B cell (primary cell): ENCODE measurements at regions not wholly inside any gene's neighbourhood (a gene's known extent, or its start where the extent isn't known, plus 50 kb on each side); places are given as distances from the start of the nearest gene placed in this dataset.

Experiments
- EZH2 ChIP-seq: IDR thresholded peaks from 2 replicates; pipeline ENCODE4 v1.6.1; 2012; ENCODE audit warnings: borderline replicate concordance, low read depth, mild to moderate bottlenecking, moderate library complexity, low read length; ENCODE audit not compliant: insufficient read depth, poor library complexity, severe bottlenecking
- TF ChIP-seq, protein P1 (sequence below): fragments of 200-600 bp; IDR thresholded peaks from one replicate; pipeline ENCODE4 v1.8.0; 2022; ENCODE audit warnings: antibody characterized with exemption, mild to moderate bottlenecking

DNA sequence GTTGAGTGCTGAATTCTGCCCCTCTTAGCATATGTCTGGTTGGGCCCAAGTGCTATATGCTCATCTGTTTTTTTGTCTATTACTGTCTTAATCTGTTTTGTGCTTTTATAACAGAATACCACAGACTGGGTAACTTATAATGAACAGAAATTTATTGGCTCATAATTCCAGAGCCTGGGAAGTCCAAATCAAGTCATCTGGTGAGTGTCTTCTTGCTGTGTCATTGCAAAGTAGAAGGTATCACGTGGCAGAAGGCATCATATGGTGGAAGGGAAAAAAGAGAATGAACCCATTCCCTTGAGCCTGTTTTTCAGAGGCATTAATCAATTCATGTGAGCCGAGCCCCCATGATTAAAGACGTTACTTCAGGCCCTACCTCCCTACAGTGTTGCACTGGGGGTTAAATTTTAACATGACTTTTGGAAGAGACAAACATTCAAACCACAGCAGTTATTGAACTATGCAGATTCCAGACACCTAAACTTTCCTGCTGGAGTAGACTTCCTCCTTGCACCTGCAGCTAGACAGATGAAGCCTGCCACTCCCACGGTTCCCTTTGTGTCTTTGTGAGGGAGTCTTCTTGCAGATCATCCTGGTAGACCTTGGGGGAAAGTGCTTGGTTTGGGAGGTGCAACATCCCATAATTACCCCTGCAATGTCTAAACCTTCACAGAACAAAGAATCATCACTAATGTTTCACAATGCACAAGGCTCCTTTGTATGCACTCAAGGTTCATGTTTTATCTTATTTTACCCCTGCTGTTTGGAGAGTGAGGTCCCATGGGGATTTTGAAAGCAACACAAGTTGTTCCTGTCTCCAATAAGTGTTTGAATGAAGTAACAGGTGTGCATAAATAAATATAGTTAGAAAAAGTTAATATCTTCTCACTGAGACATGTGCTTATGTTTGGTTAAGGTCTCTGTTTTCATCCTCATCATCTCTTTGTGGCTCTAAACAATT lies 64.7 kb upstream of the XCR1 start:
- TF ChIP-seq EZH2, result no peak
- TF ChIP-seq, protein P1, sequence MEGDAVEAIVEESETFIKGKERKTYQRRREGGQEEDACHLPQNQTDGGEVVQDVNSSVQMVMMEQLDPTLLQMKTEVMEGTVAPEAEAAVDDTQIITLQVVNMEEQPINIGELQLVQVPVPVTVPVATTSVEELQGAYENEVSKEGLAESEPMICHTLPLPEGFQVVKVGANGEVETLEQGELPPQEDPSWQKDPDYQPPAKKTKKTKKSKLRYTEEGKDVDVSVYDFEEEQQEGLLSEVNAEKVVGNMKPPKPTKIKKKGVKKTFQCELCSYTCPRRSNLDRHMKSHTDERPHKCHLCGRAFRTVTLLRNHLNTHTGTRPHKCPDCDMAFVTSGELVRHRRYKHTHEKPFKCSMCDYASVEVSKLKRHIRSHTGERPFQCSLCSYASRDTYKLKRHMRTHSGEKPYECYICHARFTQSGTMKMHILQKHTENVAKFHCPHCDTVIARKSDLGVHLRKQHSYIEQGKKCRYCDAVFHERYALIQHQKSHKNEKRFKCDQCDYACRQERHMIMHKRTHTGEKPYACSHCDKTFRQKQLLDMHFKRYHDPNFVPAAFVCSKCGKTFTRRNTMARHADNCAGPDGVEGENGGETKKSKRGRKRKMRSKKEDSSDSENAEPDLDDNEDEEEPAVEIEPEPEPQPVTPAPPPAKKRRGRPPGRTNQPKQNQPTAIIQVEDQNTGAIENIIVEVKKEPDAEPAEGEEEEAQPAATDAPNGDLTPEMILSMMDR, result no peak
